ENCODE measurements at regions not wholly inside any gene's neighbourhood (a gene's known extent, or its start where the extent isn't known, plus 50 kb on each side); places are given as distances from the start of the nearest gene placed in this dataset.

- TF ChIP-seq, protein P1, sequence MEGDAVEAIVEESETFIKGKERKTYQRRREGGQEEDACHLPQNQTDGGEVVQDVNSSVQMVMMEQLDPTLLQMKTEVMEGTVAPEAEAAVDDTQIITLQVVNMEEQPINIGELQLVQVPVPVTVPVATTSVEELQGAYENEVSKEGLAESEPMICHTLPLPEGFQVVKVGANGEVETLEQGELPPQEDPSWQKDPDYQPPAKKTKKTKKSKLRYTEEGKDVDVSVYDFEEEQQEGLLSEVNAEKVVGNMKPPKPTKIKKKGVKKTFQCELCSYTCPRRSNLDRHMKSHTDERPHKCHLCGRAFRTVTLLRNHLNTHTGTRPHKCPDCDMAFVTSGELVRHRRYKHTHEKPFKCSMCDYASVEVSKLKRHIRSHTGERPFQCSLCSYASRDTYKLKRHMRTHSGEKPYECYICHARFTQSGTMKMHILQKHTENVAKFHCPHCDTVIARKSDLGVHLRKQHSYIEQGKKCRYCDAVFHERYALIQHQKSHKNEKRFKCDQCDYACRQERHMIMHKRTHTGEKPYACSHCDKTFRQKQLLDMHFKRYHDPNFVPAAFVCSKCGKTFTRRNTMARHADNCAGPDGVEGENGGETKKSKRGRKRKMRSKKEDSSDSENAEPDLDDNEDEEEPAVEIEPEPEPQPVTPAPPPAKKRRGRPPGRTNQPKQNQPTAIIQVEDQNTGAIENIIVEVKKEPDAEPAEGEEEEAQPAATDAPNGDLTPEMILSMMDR (conservative IDR thresholded peaks at IDR 0.05; ENCODE audit: low read depth, low read length) = no peak
- TF ChIP-seq EZH2 (IDR thresholded peaks at IDR 0.05; ENCODE audit: borderline replicate concordance, low read depth, low read length, poor library complexity, severe bottlenecking) = no peak
These were observed 182.9 kb downstream of the KIF26A start for GRCh38 chr14:104321088-104321801.
